ENCODE measurements at regions not wholly inside any gene's neighbourhood (a gene's known extent, or its start where the extent isn't known, plus 50 kb on each side); places are given as distances from the start of the nearest gene placed in this dataset.

DNA sequence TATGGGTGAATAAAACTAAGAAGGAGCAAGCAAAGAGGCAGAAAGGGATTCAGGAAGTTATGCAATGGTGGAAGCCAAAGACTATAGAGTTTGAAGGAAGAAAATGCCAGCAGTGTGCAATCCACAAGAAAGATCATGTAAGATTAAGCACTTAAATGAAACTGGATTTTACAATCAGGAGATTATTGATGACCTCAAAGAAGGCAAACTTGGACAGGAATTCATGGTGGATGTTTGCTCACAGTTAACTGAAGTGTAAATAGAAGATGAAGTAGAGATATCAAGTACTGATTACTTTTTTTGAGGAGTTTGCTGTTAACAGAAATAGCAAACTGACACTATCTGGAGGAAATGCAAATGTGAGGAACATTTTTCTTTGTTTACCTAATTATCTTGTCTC lies 308.9 kb downstream of the RND3 start:
- no peak for TF ChIP-seq EZH2 (IDR thresholded peaks at IDR 0.05; ENCODE audit: borderline replicate concordance, low read length)
- TF ChIP-seq CTCF (IDR thresholded peaks at IDR 0.05; ENCODE audit: low read length): no peak
